Endothelial cell of umbilical vein (primary cell): ENCODE measurements at regions not wholly inside any gene's neighbourhood (a gene's known extent, or its start where the extent isn't known, plus 50 kb on each side); places are given as distances from the start of the nearest gene placed in this dataset.

Experiments used
- BruUV-seq: library from RNA; stranded (reverse); fragments of 400-500 nt; replicated peaks from 2 replicates; lab custom pipeline; 2021; lab: Mats Ljungman, UMichigan
- CTCF ChIA-PET: fragments of 300-600, 350-600 bp; sonication (Branson Sonifier 250); formaldehyde crosslinking; loops from one replicate; lab custom pipeline; 2021; ENCODE audit warnings: antibody characterized with exemption, inconsistent platforms; lab: Charles Lee
- POLR2A ChIA-PET: fragments of 300-600, 350-600 bp; sonication (Branson Sonifier 250); formaldehyde crosslinking; loops from one replicate; lab custom pipeline; 2021; ENCODE audit warnings: antibody characterized with exemption, inconsistent platforms; lab: Charles Lee
- DNase-seq: peaks from one replicate; pipeline ENCODE4 v3.0.0-alpha.2; 2011; ENCODE audit warnings: low read depth, low spot score
- FAIRE-seq: peaks from 2 replicates; lab custom pipeline; 2011; peaks lifted over from hg19 to GRCh38; lab: Jason Lieb, UNC
- H2AFZ ChIP-seq: 2 replicates; pipeline ENCODE4 v1.6.0; 2012; ENCODE audit warnings: low read depth, low read length, control low read depth, inconsistent platforms
- H3K27ac ChIP-seq: 2 replicates; pipeline ENCODE4 v1.5.1; 2011; ENCODE audit warnings: low read depth, mild to moderate bottlenecking, control low read depth, low read length, moderate library complexity; ENCODE audit not compliant: insufficient read depth
- H3K27me3 ChIP-seq, 2 experiments: 2 replicates each; pipeline versions ENCODE4 v1.6.0 to v1.6.1; 2011; ENCODE audit warnings: low read length in 2 of 2, mixed read lengths in 1 of 2; ENCODE audit not compliant: control insufficient read depth in 2 of 2, insufficient read depth in 2 of 2
- H3K36me3 ChIP-seq, 2 experiments: 2 replicates in 1 of 2; 3 replicates in 1 of 2; pipeline ENCODE4 v1.5.1; 2011; ENCODE audit warnings: low read length in 2 of 2, mild to moderate bottlenecking in 1 of 2, moderate library complexity in 1 of 2; ENCODE audit not compliant: control insufficient read depth in 2 of 2, insufficient read depth in 2 of 2; ENCODE audit errors: extremely low read depth in 1 of 2
- H3K4me1 ChIP-seq: 3 replicates; pipeline ENCODE4 v1.5.1; 2011; ENCODE audit warnings: mild to moderate bottlenecking, low read length; ENCODE audit not compliant: control insufficient read depth, insufficient read depth; ENCODE audit errors: extremely low read depth
- H3K4me2 ChIP-seq: 2 replicates; pipeline ENCODE4 v1.6.1; 2011; ENCODE audit warnings: low read length, control low read depth, mixed read lengths; ENCODE audit not compliant: insufficient read depth
- H3K4me3 ChIP-seq, 3 experiments: fragments of 200-600 bp in 1 of 3; sonication (generic), shearing (Covaris generic) in 1 of 3; replicated peaks in 1 of 3; 2 replicates each; pipeline ENCODE4 v1.5.1; 2011 to 2016; ENCODE audit warnings: control low read depth in 3 of 3, low read length in 3 of 3, mild to moderate bottlenecking in 2 of 3, inconsistent platforms in 1 of 3, low read depth in 1 of 3, moderate library complexity in 1 of 3; ENCODE audit not compliant: insufficient read depth in 1 of 3
- H3K79me2 ChIP-seq: 2 replicates; pipeline ENCODE4 v1.6.0; 2012; ENCODE audit warnings: low read length, inconsistent platforms; ENCODE audit not compliant: control insufficient read depth, insufficient read depth
- H3K9ac ChIP-seq: replicated peaks from 2 replicates; pipeline ENCODE3; 2011; ENCODE audit warnings: low read length, control low read depth; ENCODE audit not compliant: insufficient read depth; ENCODE audit errors: extremely low read depth
- H3K9me1 ChIP-seq: replicated peaks from 3 replicates; pipeline ENCODE4 v1.6.0; 2011; ENCODE audit warnings: mild to moderate bottlenecking, low read length; ENCODE audit not compliant: control insufficient read depth, insufficient read depth; ENCODE audit errors: extremely low read depth
- H3K9me3 ChIP-seq: replicated peaks from 2 replicates; pipeline ENCODE4 v1.5.1; 2012; ENCODE audit warnings: low read length, inconsistent platforms; ENCODE audit not compliant: control insufficient read depth, insufficient read depth
- H4K20me1 ChIP-seq: replicated peaks from 2 replicates; pipeline ENCODE3; 2011; ENCODE audit warnings: mild to moderate bottlenecking, low read length; ENCODE audit not compliant: control insufficient read depth, insufficient read depth; ENCODE audit errors: extremely low read depth
- EZH2 ChIP-seq: IDR thresholded peaks from 2 replicates; pipeline ENCODE4 v1.6.1; 2012; ENCODE audit warnings: borderline replicate concordance, low read depth, mild to moderate bottlenecking, moderate library complexity, low read length, inconsistent platforms; ENCODE audit not compliant: severe bottlenecking
- FOS ChIP-seq: IDR thresholded peaks from 2 replicates; pipeline ENCODE4 v1.6.1; 2011; ENCODE audit warnings: mild to moderate bottlenecking, low read length, moderate library complexity, borderline replicate concordance; ENCODE audit not compliant: insufficient read depth
- GATA2 ChIP-seq: IDR thresholded peaks from 2 replicates; pipeline ENCODE4 v1.7.0; 2011; ENCODE audit warnings: low read depth, mild to moderate bottlenecking, moderate library complexity, mixed read lengths, low read length; ENCODE audit not compliant: insufficient read length, insufficient read depth
- JUN ChIP-seq: IDR thresholded peaks from 2 replicates; pipeline ENCODE4 v1.6.1; 2011; ENCODE audit warnings: borderline replicate concordance, low read depth; ENCODE audit not compliant: insufficient read length, insufficient read depth
- MYC ChIP-seq: IDR thresholded peaks from one replicate; pipeline ENCODE4 v1.6.1; 2011; ENCODE audit warnings: mild to moderate bottlenecking, low read depth, low read length
- POLR2A ChIP-seq: IDR thresholded peaks from 2 replicates; pipeline ENCODE4 v1.6.1; 2012; ENCODE audit warnings: low read depth, mild to moderate bottlenecking, control low read depth, low read length
- POLR2AphosphoS5 ChIP-seq: IDR thresholded peaks from 2 replicates; pipeline ENCODE4 v1.6.1; 2012; ENCODE audit warnings: low read depth, mild to moderate bottlenecking, control low read depth, low read length, moderate library complexity; ENCODE audit not compliant: insufficient read depth
- dilution Hi-C: fragments of 300-500 bp; cut with MboI; formaldehyde crosslinking; loops from one replicate; pipeline ENCODE4 v1.15.0; 2019; ENCODE audit warnings: low sequenced_read_pairs; ENCODE audit not compliant: extremely low pct_ligation_motif_present
- intact Hi-C: fragments of 100-400 bp; cut with micrococcal nuclease; formaldehyde crosslinking; loops from one replicate; pipeline ENCODE4 v1.10.0; 2022
- TF ChIP-seq, protein P1 (sequence below), 2 donors: IDR thresholded peaks; 1 replicate in 1 of 2; 2 replicates in 1 of 2; pipeline ENCODE4 v1.5.1; 2011; ENCODE audit warnings: low read length in 2 of 2, mild to moderate bottlenecking in 2 of 2, moderate library complexity in 2 of 2, control low read depth in 1 of 2, inconsistent platforms in 1 of 2, low read depth in 1 of 2; ENCODE audit not compliant: insufficient read depth in 1 of 2; ENCODE audit errors: extremely low read depth in 1 of 2
- TF ChIP-seq, protein P2 (sequence below): IDR thresholded peaks from 2 replicates; pipeline ENCODE4 v1.6.1; 2011; ENCODE audit not compliant: insufficient read depth, insufficient read length

- H3K4me2 ChIP-seq: no peak overlapping the region
- H3K27ac ChIP-seq: no peak overlapping the region
- POLR2A ChIA-PET: no interaction called here
- no peaks in the 10 kb centered on the region for H3K9me1 ChIP-seq
- H3K4me3 ChIP-seq: no peak overlapping the region
- H3K9me3 ChIP-seq: no peaks in the 10 kb centered on the region
- H3K4me1 ChIP-seq: peaks cover 16% of the 10 kb centered on the region
- BruUV-seq: no TSS peak
- no peak overlapping the region for H2AFZ ChIP-seq
- DNase-seq (no peak), FAIRE-seq (no peak)
- dilution Hi-C loops: no loop called here
- no peak for TF ChIP-seq EZH2
- no peak for TF ChIP-seq POLR2AphosphoS5
- no peak for TF ChIP-seq MYC
- H3K36me3 ChIP-seq: no peaks in the 10 kb centered on the region
- CTCF ChIA-PET: no interaction called here
- no peak overlapping the region for H3K9ac ChIP-seq
- no peaks in the 10 kb centered on the region for H3K79me2 ChIP-seq
- intact Hi-C loops: no loop called here
- H3K27me3 ChIP-seq: no peaks in the 10 kb centered on the region
- no peaks in the 10 kb centered on the region for H4K20me1 ChIP-seq
Measured at GRCh38 chr18:1006304-1006703, 101.6 kb downstream of the ADCYAP1 start.

DNA sequence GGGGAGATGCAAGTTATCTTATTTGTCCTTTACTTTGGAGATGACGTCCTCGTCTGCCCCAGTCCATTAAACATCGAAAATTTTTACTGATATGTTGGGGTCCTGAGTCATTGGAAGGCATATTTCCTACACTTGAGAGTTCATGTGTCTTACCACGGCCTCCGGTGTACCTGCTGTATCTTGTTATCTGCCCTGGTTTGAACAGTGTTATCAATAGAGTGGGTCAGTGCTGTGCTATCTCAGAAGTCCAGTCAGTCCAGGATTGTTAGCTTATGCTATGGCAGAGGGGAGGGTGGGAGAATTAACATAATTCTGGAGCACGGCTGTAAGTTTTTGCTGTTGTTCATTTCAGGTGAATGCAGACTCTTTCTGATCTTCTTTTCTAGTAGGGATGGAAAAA is 102.3 kb downstream of the ADCYAP1 start:
- ChIA-PET POLR2A (no interaction called here), CTCF (no interaction called here)
- dilution Hi-C loops (no loop called here), intact Hi-C loops (no loop called here)
- Histone ChIP-seq H3K9me3 (no peaks in the 10 kb centered on the region), H3K4me3 (no peak overlapping the region), H3K9ac (no peak overlapping the region), H2AFZ (no peak overlapping the region), H3K9me1 (no peaks in the 10 kb centered on the region), H3K4me2 (no peak overlapping the region), H3K4me1 (peaks cover 14% of the 10 kb centered on the region), H3K27me3 (no peaks in the 10 kb centered on the region), H3K36me3 (no peaks in the 10 kb centered on the region), H3K79me2 (no peaks in the 10 kb centered on the region), H4K20me1 (no peaks in the 10 kb centered on the region), H3K27ac (no peak overlapping the region)
- FAIRE-seq (no peak), DNase-seq (no peak)
- BruUV-seq: no TSS peak
- TF ChIP-seq, protein P1, sequence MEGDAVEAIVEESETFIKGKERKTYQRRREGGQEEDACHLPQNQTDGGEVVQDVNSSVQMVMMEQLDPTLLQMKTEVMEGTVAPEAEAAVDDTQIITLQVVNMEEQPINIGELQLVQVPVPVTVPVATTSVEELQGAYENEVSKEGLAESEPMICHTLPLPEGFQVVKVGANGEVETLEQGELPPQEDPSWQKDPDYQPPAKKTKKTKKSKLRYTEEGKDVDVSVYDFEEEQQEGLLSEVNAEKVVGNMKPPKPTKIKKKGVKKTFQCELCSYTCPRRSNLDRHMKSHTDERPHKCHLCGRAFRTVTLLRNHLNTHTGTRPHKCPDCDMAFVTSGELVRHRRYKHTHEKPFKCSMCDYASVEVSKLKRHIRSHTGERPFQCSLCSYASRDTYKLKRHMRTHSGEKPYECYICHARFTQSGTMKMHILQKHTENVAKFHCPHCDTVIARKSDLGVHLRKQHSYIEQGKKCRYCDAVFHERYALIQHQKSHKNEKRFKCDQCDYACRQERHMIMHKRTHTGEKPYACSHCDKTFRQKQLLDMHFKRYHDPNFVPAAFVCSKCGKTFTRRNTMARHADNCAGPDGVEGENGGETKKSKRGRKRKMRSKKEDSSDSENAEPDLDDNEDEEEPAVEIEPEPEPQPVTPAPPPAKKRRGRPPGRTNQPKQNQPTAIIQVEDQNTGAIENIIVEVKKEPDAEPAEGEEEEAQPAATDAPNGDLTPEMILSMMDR (IDR thresholded peaks at IDR 0.05; ENCODE audit: extremely low read depth in 1 of 2, insufficient read depth in 1 of 2, low read depth in 1 of 2, low read length in 2 of 2): no peak
- TF ChIP-seq POLR2A: no peak
- TF ChIP-seq EZH2: no peak
- TF ChIP-seq GATA2: no peak
- no peak for TF ChIP-seq FOS
- TF ChIP-seq, protein P2, sequence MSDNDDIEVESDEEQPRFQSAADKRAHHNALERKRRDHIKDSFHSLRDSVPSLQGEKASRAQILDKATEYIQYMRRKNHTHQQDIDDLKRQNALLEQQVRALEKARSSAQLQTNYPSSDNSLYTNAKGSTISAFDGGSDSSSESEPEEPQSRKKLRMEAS: no peak
- no peak for TF ChIP-seq MYC
- no peak for TF ChIP-seq JUN
- no peak for TF ChIP-seq POLR2AphosphoS5
